Fibroblast of mammary gland (primary cell): ENCODE measurements at regions not wholly inside any gene's neighbourhood (a gene's known extent, or its start where the extent isn't known, plus 50 kb on each side); places are given as distances from the start of the nearest gene placed in this dataset.

ENCODE experiments used
- DNase-seq: peaks from one replicate; pipeline ENCODE4 v3.0.0-alpha.2; 2010; ENCODE audit warnings: low read depth
- H3K4me3 ChIP-seq: 2 replicates; pipeline ENCODE4 v1.5.1; 2011; ENCODE audit warnings: low read depth, mild to moderate bottlenecking, low read length, moderate library complexity; ENCODE audit not compliant: control insufficient read depth
- TF ChIP-seq, protein P1 (sequence below): conservative IDR thresholded peaks from 2 replicates; pipeline ENCODE4 v1.5.1; 2011; ENCODE audit warnings: low read depth, low read length, inconsistent platforms; ENCODE audit not compliant: control insufficient read depth, insufficient read depth

- no peak overlapping the region for H3K4me3 ChIP-seq
- DNase-seq, result peak; percentile 2
- TF ChIP-seq, protein P1, sequence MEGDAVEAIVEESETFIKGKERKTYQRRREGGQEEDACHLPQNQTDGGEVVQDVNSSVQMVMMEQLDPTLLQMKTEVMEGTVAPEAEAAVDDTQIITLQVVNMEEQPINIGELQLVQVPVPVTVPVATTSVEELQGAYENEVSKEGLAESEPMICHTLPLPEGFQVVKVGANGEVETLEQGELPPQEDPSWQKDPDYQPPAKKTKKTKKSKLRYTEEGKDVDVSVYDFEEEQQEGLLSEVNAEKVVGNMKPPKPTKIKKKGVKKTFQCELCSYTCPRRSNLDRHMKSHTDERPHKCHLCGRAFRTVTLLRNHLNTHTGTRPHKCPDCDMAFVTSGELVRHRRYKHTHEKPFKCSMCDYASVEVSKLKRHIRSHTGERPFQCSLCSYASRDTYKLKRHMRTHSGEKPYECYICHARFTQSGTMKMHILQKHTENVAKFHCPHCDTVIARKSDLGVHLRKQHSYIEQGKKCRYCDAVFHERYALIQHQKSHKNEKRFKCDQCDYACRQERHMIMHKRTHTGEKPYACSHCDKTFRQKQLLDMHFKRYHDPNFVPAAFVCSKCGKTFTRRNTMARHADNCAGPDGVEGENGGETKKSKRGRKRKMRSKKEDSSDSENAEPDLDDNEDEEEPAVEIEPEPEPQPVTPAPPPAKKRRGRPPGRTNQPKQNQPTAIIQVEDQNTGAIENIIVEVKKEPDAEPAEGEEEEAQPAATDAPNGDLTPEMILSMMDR, result no peak
These were observed 838.3 kb downstream of the GRID1 start for GRCh38 chr10:85528318-85528652.

DNA sequence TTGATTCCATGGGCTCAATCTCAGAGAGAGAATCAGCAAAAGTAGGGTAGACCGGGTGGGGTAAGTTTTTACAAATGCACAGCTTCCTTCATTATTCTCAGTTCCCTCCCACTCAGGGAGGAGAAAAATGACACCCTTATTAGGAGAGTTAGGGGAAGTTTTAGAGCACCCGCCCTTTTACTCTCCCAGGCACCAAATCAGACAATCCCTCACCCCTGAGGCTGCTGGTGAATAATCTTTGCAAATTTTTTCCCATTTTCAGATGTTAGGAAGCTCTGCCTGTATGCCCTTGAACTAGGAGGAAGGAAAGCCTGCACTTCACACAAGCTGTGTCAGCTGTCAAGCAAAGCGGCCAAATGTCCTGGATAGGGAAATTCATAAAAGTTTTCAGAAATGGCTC, 834.9 kb downstream of the GRID1 start:
- TF ChIP-seq, protein P1, result no peak
- no peak overlapping the region for H3K4me3 ChIP-seq
- no peak for DNase-seq

DNA sequence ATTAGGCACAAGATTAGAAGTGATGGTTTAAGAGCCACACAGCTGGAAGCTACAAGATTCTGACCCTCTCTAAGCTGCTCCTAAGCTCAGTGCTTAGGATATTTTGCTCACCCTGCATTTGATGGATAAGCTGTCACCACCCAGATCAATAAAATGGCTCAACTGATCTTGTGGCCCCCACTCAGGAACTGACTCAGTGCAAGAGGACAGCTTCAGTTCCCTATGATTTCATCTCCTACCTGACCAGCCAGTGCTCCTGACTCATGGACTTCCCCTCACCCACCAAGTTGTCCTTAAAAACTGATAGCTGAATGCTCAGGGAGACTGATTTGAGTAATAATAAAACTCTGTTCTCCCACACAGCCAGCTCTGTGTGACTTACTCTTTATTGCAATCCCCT, 833.8 kb downstream of the GRID1 start:
- TF ChIP-seq, protein P1, result no peak
- no peak overlapping the region for H3K4me3 ChIP-seq
- DNase-seq, result peak; percentile 6

DNA sequence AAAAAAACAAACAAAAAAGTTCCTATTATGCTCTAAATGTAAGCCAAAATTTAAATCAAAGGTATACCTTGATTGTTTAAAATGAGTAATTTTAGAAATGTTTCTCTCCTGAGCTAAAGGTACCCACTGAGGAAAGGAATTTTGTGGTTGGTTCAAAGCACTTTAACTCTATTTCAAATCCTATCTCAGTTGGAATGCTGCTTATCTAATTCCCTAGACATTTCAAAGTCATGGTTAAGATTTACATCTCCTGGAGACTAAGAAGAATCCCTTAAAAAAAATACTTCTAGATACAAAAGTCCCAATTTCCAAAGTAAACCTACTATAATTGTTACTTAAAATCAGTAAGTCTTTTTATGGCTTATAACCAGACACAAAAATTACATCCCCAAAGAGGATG, 830.7 kb downstream of the GRID1 start:
- TF ChIP-seq, protein P1, result no peak
- DNase-seq, result no peak

GRCh38 chr10:85537561-85537960, 829.0 kb downstream of the GRID1 start:
- TF ChIP-seq, protein P1, result no peak
- DNase-seq, result no peak
- no peak overlapping the region for H3K4me3 ChIP-seq

More for the DNA sequence above, 830.7 kb downstream of the GRID1 start:
- no peak overlapping the region for H3K4me3 ChIP-seq

DNA sequence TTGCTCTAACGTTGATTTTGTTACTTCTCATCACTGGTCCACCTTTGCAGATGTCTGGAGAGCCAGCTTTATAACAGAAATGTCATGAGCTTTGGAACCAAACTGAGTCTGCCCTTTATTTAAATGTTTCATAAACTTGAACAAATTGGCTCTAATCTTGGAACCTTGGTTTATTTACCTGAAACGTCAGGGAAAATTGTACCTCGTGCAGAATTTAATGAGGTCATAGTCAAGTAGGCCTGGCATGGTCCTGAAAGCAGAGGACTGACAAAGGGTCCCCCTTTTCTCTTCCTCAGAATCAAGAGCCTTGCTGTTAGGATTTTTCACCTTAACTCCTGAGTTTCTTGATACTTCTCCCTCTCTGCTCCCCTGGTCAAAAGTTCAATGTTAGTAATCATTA, 828.0 kb downstream of the GRID1 start:
- no peak for DNase-seq
- H3K4me3 ChIP-seq, result no peak overlapping the region
- TF ChIP-seq, protein P1, result no peak

DNA sequence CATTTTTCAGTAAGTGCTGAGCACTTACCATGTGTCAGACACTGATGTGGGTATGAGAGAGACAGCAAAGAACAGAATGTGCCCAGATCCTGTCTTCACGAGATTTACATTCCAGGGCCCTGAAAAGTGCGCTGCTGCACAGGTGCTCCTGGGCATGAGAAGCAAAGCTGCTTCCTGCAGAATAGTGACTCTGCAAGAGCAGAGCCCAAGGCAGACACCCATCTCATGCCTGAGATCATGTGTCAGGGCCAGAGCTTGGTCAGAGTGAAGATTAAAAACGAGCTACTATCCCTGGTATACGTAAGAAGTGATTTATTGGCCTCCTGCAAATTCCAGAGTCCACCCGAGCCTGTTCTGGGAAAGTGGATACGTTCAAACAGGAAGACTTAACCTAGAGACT, 824.4 kb downstream of the GRID1 start:
- DNase-seq, result no peak
- TF ChIP-seq, protein P1, result no peak
- no peak overlapping the region for H3K4me3 ChIP-seq
